Islet of Langerhans (tissue), 1 donor: ENCODE measurements at regions not wholly inside any gene's neighbourhood (a gene's known extent, or its start where the extent isn't known, plus 50 kb on each side); places are given as distances from the start of the nearest gene placed in this dataset.

Experiments used
- FAIRE-seq: peaks from one replicate; lab custom pipeline; 2011; peaks lifted over from hg19 to GRCh38; lab: Jason Lieb, UNC

DNA sequence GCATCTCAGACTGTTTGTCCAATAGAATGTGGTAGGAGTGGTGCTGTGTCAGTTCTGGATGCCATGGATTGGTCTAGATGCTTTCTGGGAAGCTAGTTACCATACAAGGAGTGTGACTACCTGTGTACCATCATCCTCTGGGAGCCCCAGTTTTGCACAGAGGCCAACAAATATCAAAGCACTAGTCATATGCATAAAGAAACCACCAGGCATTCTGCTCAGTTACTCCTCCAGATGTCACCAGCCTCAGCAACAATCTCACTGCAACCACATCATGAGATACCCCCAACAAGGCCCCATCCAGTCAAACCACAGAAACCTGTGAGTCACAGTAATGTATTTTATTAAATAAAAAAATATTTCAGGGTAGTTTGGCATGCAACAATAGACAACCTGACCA lies 435.8 kb upstream of the CPEB2 start:
- no peak for FAIRE-seq

DNA sequence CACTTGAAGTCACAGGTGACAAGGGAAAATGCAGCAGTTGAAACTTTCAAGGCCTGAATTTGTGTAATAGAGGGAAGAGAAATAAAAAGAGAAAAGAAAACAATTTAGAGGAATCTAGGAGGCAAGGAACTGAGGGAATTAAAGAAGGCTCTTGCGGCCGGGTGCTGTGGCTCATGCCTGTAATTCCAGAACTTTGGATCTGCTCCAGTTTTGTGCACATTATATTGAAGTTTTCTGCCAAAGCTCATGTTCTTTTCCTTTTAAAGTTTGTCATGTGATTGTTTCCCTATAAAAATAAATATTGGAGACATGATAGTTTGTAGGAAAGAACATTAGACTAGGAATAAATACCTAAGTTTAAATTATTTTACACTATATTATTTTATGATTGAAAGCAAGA lies 433.9 kb upstream of the CPEB2 start:
- FAIRE-seq: no peak

DNA sequence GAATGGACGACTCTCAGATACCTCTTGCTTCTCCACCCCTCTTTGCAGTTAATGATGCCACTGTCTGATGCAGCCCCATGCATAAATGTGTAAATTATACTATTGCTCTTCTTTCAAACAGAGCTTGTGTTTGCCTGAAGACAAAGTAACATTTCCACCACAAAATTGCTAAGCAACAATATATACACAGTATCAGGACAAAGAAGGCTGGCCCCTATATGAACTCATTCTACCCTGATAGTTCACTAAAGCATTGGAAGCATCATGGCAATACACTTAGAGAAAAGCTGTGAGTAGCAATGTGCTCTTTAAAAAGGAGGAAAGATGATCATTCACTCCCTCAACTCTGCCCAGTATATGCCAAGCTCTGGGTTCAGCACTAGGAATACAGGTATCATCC lies 427.0 kb upstream of the CPEB2 start:
- no peak for FAIRE-seq

DNA sequence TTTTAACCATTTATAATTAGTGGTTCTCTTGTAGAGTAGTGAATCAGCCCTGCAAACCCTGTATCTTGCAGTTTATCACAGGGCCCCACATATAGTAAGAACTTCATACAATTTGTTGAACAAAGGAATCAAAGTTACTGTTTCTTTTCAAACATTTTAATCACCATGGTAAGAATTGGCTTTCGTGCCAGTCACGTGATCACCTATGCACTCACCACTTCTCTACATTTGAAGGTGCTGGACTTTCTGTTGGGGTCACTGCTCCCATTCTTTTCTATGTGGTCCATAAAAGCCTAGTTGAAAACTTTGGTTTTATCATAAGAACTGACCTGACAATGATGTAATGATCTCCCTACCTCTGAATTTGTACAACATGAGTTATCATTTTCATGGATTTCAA lies 426.4 kb upstream of the CPEB2 start:
- no peak for FAIRE-seq

DNA sequence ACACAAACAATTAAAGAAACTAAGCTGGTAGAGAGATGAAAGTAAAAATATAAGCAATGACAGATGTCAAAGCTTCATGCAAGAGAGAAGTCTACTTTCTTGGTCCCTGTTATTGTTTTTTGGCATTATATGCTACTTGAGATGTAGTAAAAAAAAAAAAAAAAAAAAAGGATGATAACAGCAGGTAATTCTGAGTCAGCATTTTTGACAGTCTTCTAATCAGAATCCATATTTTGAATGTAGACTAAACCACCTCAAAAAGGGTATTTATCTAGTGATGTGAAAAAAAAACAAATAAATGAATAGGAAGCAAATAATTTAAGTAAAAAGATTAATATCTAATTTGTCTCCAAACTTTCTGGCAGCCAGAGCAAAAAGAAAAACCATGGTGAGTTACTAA lies 422.2 kb upstream of the CPEB2 start:
- no peak for FAIRE-seq

DNA sequence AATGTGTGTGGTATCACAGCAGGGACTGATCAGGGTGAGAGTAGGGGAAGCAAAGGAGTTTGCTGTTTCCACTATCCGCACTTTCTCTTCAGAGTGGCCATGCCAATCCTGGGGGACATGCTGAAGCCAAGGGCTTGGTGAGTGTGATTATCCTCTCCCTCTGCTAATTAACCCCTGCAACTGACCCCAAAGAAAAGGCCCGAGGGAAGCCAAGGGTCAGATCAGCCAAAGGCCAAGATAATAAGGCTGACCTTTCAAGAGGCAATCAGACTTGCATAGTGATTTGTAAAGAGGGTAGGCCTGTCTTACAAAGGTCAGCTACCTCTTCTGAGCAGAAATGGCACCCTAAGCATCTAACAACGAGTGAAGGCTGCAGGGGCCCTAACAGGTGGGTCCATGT lies 420.5 kb upstream of the CPEB2 start:
- FAIRE-seq: no peak

DNA sequence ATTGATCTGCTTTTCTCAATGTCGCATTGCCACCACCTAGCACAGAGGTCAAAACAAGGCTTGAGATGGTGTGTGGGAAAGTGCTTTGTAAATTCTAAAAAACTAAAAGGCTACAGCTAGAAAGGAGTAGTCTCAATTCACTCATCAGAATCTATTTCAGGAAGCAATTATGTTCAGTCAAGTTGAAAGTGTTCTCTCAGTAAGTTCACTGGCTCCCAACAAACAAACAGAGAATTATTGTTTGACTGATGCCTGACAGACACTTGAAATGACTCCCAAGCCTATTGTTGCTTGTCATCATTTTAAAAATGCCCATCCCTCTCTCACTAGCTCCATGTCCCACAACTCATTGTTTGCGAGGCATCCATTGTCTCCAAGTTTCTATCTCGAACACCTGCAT lies 419.6 kb upstream of the CPEB2 start:
- no peak for FAIRE-seq

DNA sequence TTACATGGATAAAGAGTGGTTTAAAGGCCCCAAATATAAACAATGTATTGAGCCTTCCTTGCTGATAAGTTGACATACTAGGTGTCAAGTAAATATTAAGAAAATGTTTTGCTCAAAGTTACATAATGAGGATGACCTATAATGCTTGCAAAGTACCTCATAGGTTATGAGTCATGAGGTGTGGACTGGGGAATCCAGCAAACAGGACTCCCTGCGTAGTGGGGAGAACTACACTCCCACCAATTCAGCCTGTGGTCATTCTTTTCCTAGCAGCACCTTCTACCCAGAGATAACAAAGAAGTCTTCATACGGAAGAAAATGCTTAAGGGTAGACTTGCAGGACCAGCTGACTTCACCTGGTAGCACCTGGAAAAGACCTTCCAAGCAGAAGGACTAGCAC lies 418.9 kb upstream of the CPEB2 start:
- no peak for FAIRE-seq

DNA sequence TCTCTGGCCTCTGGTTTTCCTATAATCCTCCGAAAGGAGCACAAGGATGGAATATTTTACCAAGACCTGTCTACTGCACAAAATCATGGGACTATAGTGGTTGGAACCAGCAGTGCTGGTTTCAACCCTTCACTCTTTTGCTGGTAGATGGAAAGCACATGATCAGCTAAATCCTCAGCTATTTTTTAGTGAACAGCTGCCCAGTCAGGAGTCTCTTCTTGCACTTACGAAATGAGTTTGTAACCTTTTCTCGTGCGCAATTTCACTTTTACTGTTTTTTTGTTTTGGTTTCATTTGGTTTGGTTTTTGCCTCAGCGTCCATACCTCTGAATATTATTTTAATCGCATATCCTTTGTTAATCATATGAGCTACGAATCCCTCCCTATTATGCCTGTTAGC lies 418.5 kb upstream of the CPEB2 start:
- FAIRE-seq: no peak

DNA sequence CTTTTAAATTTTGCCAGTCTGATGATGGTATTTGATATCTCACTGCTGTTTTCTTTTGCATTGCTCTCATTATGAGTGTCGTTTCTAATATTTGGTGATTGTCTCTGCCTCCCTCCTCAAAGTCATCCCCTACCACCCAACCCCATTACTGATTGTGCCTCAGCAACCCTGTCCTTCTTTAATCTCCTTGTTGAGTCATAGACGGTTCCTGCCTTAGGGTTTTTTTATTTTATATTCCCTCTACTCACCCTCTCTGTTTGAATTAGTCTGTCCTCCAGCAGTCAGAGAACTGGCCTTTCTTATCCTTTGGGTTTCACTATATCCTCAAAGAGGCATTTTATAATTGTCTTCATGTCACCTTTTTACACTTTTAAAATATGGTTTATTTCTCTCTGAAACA lies 409.3 kb upstream of the CPEB2 start:
- no peak for FAIRE-seq

DNA sequence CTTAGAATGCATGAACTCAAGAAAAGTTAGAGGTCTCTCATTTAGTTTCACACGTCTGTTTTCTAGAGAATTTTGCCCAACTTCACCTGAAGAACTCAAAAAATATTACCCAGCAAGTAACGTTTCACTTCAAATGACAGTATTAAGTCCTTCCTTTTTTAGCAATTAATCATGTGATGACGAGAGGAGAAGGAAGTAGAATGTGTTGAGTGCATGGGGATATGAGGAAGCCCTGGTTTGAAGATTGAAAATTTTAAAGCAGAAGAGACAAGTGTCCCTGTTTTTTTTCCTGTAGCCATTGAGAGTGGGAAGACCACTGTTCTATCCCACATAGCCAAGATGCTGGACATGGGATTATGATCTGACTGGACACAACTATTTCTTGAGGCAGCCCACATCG lies 406.3 kb upstream of the CPEB2 start:
- no peak for FAIRE-seq

DNA sequence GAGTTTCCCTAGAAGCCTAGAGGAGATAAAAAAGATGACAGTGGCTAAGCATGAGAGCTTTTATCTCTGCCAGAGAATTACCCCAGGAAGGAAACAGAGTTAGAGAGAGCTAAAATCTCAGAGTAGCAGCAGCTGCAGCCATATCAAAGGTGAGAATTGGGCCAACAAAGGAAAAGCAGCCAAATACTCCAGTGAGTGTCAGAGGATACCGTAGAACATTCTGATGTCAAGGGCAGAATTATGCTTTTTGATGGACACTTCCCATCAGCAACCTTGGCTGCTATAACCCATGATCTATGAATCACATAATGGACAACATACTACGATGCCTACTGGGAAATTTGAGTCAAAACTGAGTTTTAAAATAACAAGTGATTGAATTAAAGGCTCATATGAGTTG lies 405.8 kb upstream of the CPEB2 start:
- no peak for FAIRE-seq

DNA sequence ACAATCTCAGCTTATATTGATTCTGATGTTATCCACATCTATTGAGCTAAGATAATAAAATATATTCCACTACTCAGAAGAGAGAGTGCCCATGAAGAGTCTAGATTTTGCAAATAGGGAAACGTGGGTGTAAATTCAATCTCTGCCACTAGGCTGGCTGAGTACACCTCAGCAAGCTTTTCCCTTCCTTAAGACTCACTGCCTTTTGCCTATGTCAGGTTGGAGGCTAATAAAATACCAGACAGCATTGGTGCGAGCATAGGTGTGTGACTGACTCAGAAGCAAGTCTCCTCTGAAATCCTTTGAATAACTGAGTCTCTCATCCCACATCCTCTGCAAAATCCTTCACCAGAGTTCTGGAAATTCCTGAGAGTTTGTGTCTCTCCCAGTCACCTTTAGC lies 405.4 kb upstream of the CPEB2 start:
- FAIRE-seq: no peak

DNA sequence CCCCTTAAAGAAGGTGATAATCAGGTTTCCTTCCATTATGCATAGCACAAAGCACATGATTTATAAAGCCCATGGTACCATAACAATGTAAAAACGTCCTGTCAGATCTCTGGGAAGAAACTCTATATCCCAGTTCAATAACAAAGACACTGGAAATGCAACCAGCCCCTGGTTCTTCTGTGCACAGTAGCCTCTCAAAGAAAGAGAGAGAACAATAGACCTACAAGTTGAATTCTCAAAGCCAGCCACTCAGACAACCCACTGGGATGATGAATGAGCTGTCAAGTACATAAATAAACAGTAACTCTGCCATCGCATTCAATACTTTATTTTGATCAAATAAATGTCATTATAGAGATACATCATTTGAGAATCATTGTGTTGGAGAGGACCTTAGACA lies 400.1 kb upstream of the CPEB2 start:
- FAIRE-seq: no peak

DNA sequence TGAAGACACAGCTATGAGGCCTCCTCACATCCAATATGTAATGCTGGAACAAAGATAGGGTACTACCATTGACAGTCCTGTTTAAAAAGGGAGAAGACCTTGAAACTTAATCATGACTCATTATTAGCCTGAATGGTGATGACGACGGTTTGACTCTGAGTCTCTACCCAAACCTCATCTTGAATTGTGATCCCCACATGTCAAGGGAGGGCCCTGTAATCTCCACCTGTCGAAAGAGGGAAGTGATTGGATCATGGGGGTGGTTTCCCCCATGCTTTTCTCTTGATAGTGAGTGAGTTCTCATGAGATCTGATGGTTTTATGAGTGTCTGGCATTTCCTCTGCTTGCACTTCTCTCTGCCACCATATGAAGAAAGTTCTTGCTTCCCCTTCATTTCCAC lies 395.3 kb upstream of the CPEB2 start:
- no peak for FAIRE-seq

DNA sequence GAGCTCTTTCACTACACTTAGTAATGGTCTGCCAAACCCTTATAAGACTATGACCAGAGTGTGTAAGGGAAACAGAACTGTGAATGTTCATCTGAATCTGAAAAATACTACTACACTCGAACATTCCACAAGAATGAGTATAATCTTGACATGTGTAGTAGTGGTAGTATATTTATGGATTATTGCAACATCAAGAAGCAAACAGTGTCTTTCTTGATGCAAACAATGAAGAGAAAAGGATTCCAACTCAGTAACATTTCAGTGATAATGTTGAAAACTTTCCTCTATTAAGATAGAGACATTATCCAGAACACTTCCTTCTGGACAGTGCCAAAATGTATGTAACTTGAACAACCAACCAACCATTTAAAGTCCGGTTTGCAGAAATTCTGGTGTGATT lies 394.7 kb upstream of the CPEB2 start:
- no peak for FAIRE-seq

DNA sequence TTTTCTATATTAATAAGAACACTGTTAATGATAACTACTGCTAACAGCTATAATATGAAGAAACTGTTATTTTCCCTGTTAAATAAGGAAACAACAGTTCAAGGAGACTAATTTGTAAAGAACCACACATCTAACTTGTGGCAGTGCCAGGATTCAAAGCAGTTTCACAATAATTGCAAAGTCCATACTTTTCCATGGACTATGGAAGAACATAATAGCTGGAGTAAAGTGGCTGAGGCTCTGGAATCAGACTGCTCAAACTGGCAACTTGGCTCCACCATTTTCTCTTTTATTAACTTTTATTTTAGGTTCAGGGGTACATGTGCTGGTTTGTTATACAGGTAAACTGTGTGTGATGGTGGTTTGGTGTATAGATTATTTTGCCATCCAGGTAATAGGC lies 393.7 kb upstream of the CPEB2 start:
- peak; percentile 21 for FAIRE-seq

DNA sequence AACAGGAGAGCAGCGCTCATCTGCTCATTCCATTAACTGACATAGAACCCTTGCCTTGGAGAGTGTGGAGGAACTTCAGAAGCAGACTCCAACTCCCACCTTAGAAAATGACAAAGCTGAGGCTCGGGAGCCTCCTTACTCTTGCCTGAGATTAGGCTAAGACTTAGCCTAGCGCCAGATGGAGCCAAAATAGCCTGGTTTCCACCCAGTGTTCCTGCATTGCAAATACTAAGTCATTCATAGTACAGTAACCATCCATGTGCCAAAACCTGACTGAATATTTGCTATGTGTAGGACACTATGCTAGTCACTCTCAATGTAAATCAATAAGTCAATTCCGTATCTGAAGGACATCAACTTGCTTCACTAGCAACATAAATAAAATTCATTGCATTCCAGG lies 387.4 kb upstream of the CPEB2 start:
- no peak for FAIRE-seq

DNA sequence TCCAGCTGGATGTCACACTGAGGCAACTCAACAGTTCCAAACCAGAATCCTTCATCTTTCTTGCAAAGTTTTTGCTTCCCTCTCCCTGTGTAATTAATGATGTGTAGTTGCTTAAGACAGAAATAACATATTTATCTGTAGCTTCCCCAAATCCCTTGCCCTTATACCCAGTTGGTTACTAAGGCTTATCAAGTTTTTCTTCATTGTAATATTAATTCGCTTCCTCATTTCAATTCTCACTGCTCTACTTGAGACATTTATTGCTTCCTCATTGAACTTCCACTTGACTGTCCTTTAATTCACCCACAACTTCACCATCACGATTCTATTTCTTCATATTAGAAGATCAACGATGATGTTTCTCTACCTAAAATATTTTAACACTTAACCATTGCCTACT lies 386.6 kb upstream of the CPEB2 start:
- no peak for FAIRE-seq

DNA sequence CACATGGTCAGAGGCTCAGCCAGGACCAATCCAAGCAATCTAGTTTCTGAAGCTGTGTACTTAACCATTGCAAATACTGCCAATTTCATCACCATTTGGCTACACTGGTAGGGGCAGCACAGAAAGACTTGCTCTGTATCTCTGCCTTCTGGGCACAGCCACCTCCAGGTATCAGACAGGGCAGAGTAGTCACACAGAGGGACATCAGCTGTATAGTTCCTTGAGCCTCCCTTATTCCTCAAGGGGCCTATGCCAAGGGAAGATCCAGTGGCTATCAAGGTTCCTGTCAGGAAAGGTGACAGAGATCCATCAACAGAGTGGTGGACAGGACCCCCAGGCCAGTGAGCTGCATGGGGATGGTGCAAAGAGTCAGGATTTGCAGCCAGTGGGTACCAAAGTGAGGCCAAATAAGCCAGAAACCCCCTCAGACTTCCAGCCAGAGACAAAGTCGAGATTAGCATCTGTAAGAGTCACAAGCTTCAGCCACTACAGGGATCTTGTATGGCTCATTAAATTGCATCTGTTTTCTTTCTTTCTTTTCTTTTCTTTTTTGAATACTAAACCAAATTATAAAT lies 381.6 kb upstream of the CPEB2 start:
- FAIRE-seq: no peak

DNA sequence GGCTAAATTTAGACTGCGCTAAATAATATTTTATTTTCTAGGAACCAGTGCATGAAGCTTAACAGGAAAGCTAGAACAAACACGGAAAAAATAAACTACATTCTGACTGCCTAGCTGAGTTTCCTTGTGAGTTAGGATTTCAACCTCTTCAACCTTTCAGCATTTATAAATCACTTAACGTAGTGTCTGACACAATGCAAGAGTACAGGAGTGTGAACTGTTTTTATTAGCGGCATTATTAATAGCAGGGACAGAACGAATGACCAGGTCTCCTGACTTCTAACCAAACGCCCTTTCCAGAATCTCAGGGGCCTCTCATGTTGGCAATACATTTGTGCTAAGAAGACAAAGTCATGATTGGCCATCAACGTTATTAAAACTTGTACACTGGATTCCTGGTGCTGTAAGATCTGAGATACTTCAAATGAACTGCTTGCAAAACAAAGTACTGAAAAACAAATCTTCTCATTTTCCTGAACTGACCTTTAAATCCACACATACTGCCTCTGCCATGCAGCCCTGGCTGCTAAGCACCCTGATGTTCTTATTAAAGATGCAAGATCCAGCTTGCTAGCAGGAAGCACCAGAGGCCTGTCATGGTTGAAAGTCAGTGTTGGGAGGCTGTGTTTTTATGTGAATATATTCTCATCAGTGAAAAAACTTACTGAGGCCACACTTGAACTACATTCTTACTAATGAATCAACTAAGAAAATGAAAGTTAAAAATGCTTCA lies 380.4 kb upstream of the CPEB2 start:
- FAIRE-seq: no peak

DNA sequence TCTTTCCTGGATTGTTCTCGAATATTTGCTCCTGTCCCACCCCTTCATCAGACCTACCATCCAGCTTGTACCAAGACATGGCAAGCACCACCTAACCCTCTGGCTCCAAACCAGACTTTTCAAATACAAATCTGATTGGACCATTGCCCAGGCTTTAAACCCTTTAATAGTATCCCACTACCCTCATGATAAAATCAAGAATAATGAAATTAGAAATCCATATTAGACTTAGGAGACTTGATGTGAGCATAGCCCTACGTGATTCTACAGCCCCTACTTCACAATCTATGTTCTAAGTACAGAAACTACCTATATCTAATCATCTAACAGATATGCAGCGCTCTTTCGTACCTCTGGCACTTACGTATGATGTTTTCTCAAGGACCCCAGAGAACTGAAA lies 375.2 kb upstream of the CPEB2 start:
- no peak for FAIRE-seq

DNA sequence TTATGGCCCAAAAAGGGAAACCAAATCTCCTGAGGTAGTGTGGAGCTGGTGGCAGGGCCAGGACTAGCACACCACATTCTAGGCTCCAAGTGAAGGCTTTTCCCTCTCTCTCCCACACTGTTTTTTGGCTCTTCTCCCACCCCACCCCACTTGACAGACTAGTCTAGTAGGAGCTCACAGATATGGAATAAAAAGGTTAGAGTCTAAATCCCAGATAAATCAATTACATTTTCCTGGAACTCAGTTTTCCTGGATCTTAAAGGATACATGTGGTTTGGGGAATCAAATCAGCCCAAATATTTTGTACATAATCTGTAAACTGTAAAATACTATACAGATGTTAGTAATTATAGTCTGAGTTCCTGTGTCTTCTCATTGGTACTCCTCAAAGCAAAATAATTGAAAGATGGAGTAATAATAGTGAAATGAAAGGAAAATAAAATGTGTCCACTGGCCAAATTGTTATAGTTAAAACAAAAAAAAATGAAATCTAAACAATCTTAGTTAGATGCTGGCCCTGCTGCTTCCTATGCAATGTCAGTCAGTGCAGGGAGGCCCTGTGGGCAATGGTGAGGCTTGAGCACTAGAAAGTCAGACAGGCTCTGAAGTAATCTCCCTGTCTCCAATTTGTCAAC lies 370.4 kb upstream of the CPEB2 start:
- no peak for FAIRE-seq

DNA sequence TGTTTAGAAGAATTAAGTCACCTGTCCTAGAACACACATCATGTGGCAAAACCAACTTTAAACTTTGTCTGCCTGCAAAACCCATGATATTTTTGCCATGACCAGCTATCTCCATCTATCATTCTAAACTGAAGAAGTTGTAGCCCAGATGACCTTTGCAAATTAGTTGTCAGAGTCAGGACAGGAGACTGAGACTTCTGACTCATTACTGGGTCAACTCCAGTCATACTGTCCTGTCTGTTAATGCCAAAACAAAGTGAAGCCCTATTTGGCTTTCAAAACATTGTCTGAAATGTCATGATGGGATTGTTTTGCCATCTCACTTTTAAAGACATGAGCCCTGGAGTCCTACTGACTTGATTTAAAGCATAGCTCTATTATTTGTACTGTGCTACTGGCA lies 365.7 kb upstream of the CPEB2 start:
- FAIRE-seq: no peak
